IPS-18c (cell line): ENCODE measurements at regions not wholly inside any gene's neighbourhood (a gene's known extent, or its start where the extent isn't known, plus 50 kb on each side); places are given as distances from the start of the nearest gene placed in this dataset.
"Not testable (repeated sequence)": the region's sequence is repeated elsewhere in the genome, so short reads cannot be mapped to it uniquely, and the experiment has no call there.

ENCODE experiments used
- H3K4me3 ChIP-seq: 2 replicates; pipeline ENCODE4 v1.7.0; 2013; ENCODE audit warnings: low read depth, mild to moderate bottlenecking, low read length, moderate library complexity; ENCODE audit not compliant: insufficient read depth
- H3K9me3 ChIP-seq: one replicate; pipeline ENCODE4 v1.6.1; 2013; ENCODE audit warnings: mild to moderate bottlenecking, low read length, moderate library complexity; ENCODE audit not compliant: control insufficient read depth, insufficient read depth

DNA sequence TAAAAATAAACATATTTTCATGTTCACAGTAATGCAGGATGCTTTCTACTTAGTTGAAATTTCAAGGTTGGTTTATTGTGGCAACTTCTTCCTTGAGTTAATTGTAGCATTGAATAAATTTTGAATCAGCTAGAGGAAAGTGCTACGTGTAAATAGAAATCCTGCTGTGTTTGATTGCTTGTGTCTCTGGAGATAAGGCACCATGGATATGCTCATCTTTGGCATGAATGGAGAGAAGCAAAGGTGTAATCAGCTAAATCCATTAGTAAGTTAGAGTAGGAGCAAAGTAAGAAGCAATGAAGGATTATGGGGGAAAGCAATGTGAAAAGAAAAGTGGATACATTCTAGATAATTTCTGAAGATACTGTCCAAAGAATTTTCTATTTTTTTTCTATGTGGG, 331.1 kb downstream of the PTPRC start:
- no peak overlapping the region for H3K4me3 ChIP-seq
- no peaks in the 10 kb centered on the region for H3K9me3 ChIP-seq

DNA sequence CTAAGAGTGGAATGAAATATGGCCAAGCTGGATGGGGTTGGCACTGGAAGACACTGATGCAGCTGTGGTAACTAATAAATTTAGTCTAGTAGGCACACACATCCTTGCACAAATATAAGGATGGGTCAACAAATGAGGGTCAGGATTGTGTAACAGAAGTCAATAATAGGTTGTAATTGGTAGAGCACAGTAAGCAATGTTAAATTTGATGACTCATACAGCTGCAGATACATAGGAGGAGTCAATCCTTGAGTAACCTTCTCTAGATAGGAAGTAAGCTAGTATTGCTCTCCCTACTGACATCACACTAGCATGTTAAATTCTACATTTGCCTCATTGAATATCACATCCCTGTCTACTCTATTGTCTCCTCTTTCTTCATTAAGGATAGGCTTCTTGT, 332.1 kb downstream of the PTPRC start:
- Histone ChIP-seq H3K9me3 (no peaks in the 10 kb centered on the region), H3K4me3 (no peak overlapping the region)

DNA sequence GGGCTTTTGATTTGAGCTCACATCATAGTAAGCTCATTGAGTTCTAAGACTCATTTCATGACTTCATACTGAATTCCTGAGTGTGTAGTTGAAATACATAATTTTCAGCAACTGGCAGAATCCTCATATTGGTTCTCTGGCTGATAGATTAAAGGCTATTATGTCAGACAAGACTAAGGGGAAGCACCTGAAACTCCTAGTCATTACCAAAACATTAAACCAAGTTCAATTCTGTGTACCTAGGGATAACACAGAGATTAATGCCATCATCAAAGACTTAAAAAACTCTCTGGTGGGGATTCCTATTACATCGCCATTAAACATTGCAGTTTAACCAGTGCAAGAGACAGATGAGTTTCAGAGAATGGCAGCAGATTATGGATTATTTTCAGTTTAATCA, 339.1 kb downstream of the PTPRC start:
- Histone ChIP-seq H3K4me3 (no peak overlapping the region), H3K9me3 (no peaks in the 10 kb centered on the region)

DNA sequence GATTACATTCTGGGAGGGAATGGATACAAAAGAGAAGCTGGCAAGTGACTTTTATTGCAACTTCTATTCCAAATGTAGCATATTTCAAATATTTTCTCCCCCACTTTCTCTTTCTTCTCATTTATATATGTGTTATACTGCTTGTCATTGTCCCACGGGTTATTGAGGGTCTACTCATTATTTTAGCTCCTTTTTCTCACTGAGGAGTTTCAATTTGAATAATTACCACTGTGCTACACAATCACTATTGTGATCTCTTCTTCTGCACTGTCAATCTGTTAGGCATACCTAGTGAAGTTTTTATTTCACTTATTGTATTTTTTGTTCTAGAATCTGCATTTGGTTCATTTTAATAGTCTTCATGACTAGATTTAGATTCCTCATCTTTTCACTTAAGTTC, 339.7 kb downstream of the PTPRC start:
- no peaks in the 10 kb centered on the region for H3K9me3 ChIP-seq
- no peak overlapping the region for H3K4me3 ChIP-seq

DNA sequence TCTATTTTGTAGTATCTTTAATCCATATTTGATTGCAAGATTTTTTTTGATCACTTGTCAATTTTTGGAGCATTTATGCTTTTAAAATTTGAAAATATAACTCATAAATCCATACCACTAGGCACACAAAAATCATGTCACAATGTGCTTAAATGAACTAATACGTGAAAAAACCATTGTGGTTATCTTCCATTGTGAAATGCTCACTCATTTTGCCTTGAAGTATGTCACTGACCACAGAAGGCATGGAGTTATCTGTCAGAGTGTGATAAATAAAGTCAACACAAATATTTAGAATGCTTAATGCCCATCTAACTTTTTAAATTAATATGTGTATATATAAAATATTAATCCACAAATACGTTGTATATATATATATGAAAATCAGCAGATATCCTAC, 347.2 kb downstream of the PTPRC start:
- Histone ChIP-seq H3K9me3 (no peaks in the 10 kb centered on the region), H3K4me3 (no peak overlapping the region)

DNA sequence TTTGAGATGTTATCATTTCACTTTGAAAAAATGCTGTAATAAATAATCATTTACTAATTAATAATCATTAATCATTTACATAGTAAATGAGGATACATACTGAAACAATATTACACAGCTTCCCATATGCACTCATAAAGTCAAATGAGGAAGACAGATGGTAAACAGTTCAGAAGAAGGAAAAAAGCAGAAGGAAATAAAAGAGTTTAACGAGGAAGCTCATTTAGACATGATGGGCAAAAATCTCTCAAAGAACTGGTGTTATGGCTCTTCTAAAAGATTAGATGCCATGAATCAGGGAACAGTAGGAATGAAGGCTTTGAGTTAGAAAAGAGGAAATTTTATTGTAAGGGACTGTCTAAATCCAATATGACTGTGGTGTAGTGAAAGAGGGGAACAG, 347.6 kb downstream of the PTPRC start:
- H3K4me3 ChIP-seq, result no peak overlapping the region

GRCh38 chr1:199002661-199003060, 363.8 kb downstream of the PTPRC start:
- no peaks in the 10 kb centered on the region for H3K9me3 ChIP-seq
- no peak overlapping the region for H3K4me3 ChIP-seq

More for the DNA sequence above, 347.6 kb downstream of the PTPRC start:
- H3K9me3 ChIP-seq, result no peaks in the 10 kb centered on the region

DNA sequence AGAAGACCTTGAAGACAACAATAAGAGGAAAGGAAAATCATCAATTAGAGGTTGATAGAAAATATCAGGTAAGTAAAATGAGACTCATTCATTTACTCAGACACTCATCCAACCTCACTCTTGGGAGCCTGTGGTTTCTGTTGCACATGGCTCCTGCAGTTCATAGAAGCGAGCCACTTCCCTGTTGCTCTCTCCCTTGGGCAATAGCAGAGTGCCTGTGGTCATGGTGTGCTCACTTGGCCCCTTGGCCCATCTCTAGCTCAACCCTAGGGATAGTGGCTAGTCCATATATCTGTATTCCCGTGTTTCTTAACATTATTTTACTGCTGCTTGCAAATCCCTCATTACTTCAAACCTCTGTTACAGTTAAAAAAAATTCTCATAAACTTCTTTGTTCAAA, 368.6 kb downstream of the PTPRC start:
- H3K4me3 ChIP-seq, result no peak overlapping the region
- no peaks in the 10 kb centered on the region for H3K9me3 ChIP-seq

- Histone ChIP-seq H3K9me3 (no peaks in the 10 kb centered on the region), H3K4me3 (no peak overlapping the region)
These were observed 370.6 kb downstream of the PTPRC start for GRCh38 chr1:199009447-199009846.

- H3K4me3 ChIP-seq, result no peak overlapping the region
- H3K9me3 ChIP-seq, result no peaks in the 10 kb centered on the region
These were observed 371.7 kb downstream of the PTPRC start for GRCh38 chr1:199010492-199010891.

- no peaks in the 10 kb centered on the region for H3K9me3 ChIP-seq
- H3K4me3 ChIP-seq, result no peak overlapping the region
These were observed 372.1 kb downstream of the PTPRC start for GRCh38 chr1:199010933-199011332.

- H3K4me3 ChIP-seq, result no peak overlapping the region
- H3K9me3 ChIP-seq, result no peaks in the 10 kb centered on the region
These were observed 377.0 kb downstream of the PTPRC start for GRCh38 chr1:199015799-199016198.

DNA sequence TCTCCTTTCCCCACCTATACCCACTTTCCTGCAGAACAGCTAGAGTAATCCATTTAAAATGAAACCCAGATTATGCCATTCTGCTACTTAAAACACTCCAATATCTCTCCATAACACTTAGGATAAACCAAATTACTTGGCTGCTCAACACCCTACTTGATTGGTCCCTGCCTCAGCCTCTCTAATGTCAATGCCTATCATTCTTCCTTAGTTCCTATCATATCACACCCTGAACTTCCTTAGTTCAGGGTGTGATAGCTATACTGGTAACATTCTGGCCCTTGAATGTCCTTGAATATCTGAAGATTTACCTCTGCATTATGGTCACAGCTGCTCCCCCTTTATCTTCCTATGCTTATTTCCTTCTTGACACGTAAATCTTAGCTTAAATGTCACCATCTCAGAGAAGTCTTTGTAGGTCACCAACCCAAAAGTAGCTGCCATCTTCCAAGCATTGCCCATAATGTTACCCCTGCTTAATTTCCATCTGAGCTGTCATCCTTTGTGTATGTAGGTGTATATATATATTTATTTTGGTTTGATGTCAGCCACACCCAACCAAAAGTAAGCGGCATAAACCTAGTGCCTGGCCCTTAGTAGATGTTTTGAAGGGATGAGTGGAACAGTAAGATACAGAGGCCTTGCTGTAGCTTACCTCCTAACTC, 379.8 kb downstream of the PTPRC start:
- no peaks in the 10 kb centered on the region for H3K9me3 ChIP-seq
- no peak overlapping the region for H3K4me3 ChIP-seq

- no peaks in the 10 kb centered on the region for H3K9me3 ChIP-seq
- H3K4me3 ChIP-seq, result no peak overlapping the region
These were observed 381.2 kb downstream of the PTPRC start for GRCh38 chr1:199020051-199020450.

DNA sequence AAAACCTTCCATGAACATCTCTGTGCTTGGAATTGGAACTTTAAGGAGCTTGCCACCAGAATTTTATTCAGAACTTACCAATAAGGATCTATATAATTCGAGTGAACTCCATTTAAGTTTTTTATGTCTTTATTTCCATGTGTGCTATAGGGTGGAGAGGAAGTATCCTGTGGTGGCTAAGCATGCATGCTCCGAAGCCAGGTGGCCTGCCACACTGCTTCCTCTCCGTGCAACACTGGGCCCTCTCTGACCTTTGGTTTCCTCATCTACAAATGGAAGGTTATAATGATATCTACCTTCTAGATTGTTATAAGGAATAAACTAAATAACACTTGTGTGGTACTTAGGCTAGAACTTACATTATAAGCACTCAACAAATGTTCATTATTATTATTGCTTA, 382.1 kb downstream of the PTPRC start:
- Histone ChIP-seq H3K9me3 (no peaks in the 10 kb centered on the region), H3K4me3 (no peak overlapping the region)

GRCh38 chr1:199029401-199029800, 390.6 kb downstream of the PTPRC start:
- H3K4me3 ChIP-seq, result no peak overlapping the region

GRCh38 chr1:199029855-199030254, 391.0 kb downstream of the PTPRC start:
- no peak overlapping the region for H3K4me3 ChIP-seq

More at GRCh38 chr1:199029401-199029800, 390.6 kb downstream of the PTPRC start:
- no peaks in the 10 kb centered on the region for H3K9me3 ChIP-seq

GRCh38 chr1:199030541-199030940, 391.7 kb downstream of the PTPRC start:
- H3K4me3 ChIP-seq, H3K9me3 ChIP-seq: not testable (repeated sequence)

More at GRCh38 chr1:199029855-199030254, 391.0 kb downstream of the PTPRC start:
- H3K9me3 ChIP-seq, result no peaks in the 10 kb centered on the region

DNA sequence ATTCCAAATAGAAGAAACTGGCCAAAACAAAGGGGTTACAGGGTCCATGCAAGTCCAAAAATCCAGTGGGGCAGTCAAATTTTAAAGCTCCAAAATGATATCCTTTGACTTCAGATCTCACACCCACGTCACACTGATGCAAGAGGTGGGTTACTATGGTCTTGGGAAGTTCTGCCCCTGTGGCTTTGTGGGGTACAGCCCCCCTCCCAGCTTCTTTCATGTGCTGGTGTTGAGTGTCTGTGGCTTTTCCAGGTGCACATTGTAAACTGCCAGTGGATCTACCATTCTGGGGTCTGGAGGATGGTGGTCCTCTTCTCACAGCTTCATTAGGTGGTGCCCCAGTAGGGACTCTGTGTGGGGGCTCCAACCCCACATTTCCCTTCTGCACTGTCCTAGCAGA, 392.3 kb downstream of the PTPRC start:
- H3K4me3 ChIP-seq, H3K9me3 ChIP-seq: not testable (repeated sequence)
